Heart left ventricle (tissue), 16 donors: ENCODE measurements at regions not wholly inside any gene's neighbourhood (a gene's known extent, or its start where the extent isn't known, plus 50 kb on each side); places are given as distances from the start of the nearest gene placed in this dataset.

Experiments
- ATAC-seq, 4 donors: fragments of 200-7000 bp; cut with Tn5 transposase; one replicate each; pipeline ENCODE4 v1.9.1; 2020 to 2022; ENCODE audit warnings: moderate library complexity in 4 of 4, mild to moderate bottlenecking in 3 of 4, moderate number of reproducible peaks in 1 of 4
- DNase-seq, 5 donors: peaks; one replicate each; pipeline ENCODE4 v3.0.0-alpha.2; 2020
- H3K27ac ChIP-seq, 12 donors: fragments of 200-600 bp; sonication (generic) in 4 of 12; one replicate each; pipeline versions ENCODE4 v1.5.0 to v1.8.0; 2016 to 2022; ENCODE audit warnings: mild to moderate bottlenecking in 2 of 12
- H3K27me3 ChIP-seq, 9 donors: fragments of 200-600 bp; sonication (generic) in 2 of 9; one replicate each; pipeline versions ENCODE4 v1.5.1 to v1.8.0; 2016 to 2022; ENCODE audit warnings: mild to moderate bottlenecking in 3 of 9
- H3K36me3 ChIP-seq, 9 donors: fragments of 200-600 bp; sonication (generic) in 2 of 9; one replicate each; pipeline versions ENCODE4 v1.5.0 to v1.8.0; 2018 to 2022; ENCODE audit warnings: mild to moderate bottlenecking in 2 of 9
- H3K4me1 ChIP-seq, 12 donors: fragments of 200-600 bp; sonication (generic) in 4 of 12; one replicate each; pipeline versions ENCODE4 v1.5.0 to v1.8.0; 2016 to 2022; ENCODE audit warnings: mild to moderate bottlenecking in 3 of 12
- H3K4me3 ChIP-seq, 12 donors: fragments of 200-600 bp; sonication (generic) in 4 of 12; one replicate each; pipeline versions ENCODE4 v1.5.0 to v1.8.0; 2017 to 2022; ENCODE audit warnings: mild to moderate bottlenecking in 9 of 12, moderate library complexity in 4 of 12
- H3K9me3 ChIP-seq, 12 donors: fragments of 200-600 bp; sonication (generic) in 4 of 12; one replicate each; pipeline versions ENCODE4 v1.5.0 to v1.8.0; 2016 to 2022; ENCODE audit warnings: mild to moderate bottlenecking in 1 of 12
- CTCF ChIP-seq, 12 donors: fragments of 200-600 bp; sonication (generic) in 4 of 12; IDR thresholded peaks; one replicate each; pipeline versions ENCODE4 v1.5.0 to v1.8.0; 2018 to 2022; ENCODE audit warnings: antibody characterized with exemption in 12 of 12, mild to moderate bottlenecking in 5 of 12
- POLR2A ChIP-seq, 2 donors: fragments of 450-650 bp; IDR thresholded peaks; one replicate each; pipeline ENCODE4 v1.6.1; 2017; ENCODE audit warnings: antibody characterized with exemption in 2 of 2, mild to moderate bottlenecking in 2 of 2, moderate library complexity in 2 of 2
- WGBS, 4 donors: extraction: QIAGEN DNeasy Blood & Tissue Kit in 2 of 4; methylation state at CpG; one replicate each; pipeline versions ENCODE4 v1.1.5 to v1.1.7; 2013 to 2018; 5-methylcytosine and 5-hydroxymethylcytosine counted together
- intact Hi-C, 10 donors: fragments of 100-400 bp; cut with DNase I; formaldehyde crosslinking; loops; one replicate each; pipeline versions ENCODE4 v1.11.1 to v1.14.2; 2022
- donor health status: ischemic (EF 13 %, LVEDD 7.1; RV severe dilation, severe dysfunction).
- donor health status: healthy with polysubstance abuse.
- donor health status: DM: no; HTN: yes; CAD: no.
- donor health status: DM: no; HTN: no; CAD: no.
- donor health status: ischemic (EF 25% LVEDD 6.9; RV normal size, moderate dysfunction).
- donor health status: ischemic (EF 25% LVEDD 5.7; RV mildly dilated, moderate dysfunction).
- donor health status: healthy.
- donor health status: DM: yes; HTN: yes; CAD: no.
- donor health status: ischemic (EF 35%, LVEDD 5.7; RV mildly dilated, moderate dysfunction).
- donor health status: nonischemic (EF 11% LVEDD 7.7; RV severe dilation, severe dysfunction).
- donor health status: DM: yes; HTN: yes; CAD: no.
- donor health status: PGD.
- donor health status: ischemic (EF 29% LVEDD 5.4; RV normal size, mild dysfunction).
- donor health status: nonischemic (EF 23%, LVEDD 6.1; RV moderate dilation, normal function).

- 64 to 79% (median 76%) methylated on average over 2 of the region's 2 CpGs for WGBS, 4 donors
- Histone ChIP-seq H3K27me3 (no peaks in the 10 kb centered on the region), H3K4me3 (no peak overlapping the region), H3K36me3 (no peaks in the 10 kb centered on the region), H3K9me3 (no peaks in the 10 kb centered on the region), H3K4me1 (no peaks in the 10 kb centered on the region), H3K27ac (no peak overlapping the region)
- ATAC-seq: no peak
- TF ChIP-seq CTCF (IDR thresholded peaks at IDR 0.05) (no peak), POLR2A (IDR thresholded peaks at IDR 0.05) (no peak)
- no peak for DNase-seq
- intact Hi-C loops: loop anchor here in 1 of 10 donors (10.0 kb wide), 1 partner anchor 446 kb away; no protein-coding TSS in a partner anchor
These were observed 393.0 kb downstream of the LMO7 start for GRCh38 chr13:76029088-76029487.

- WGBS, 4 donors: 67 to 89% (median 84%) methylated on average over 2 of the region's 2 CpGs
- no peaks in the 10 kb centered on the region for H3K36me3 ChIP-seq
- ATAC-seq (no peak), DNase-seq (no peak)
- H3K4me1 ChIP-seq: no peaks in the 10 kb centered on the region
- no peak overlapping the region for H3K4me3 ChIP-seq
- intact Hi-C loops: loop anchor here in 1 of 10 donors (10.0 kb wide), 1 partner anchor 448 kb away; no protein-coding TSS in a partner anchor
- no peaks in the 10 kb centered on the region for H3K27me3 ChIP-seq
- no peak for TF ChIP-seq CTCF (IDR thresholded peaks at IDR 0.05)
- no peak for TF ChIP-seq POLR2A (IDR thresholded peaks at IDR 0.05)
- H3K9me3 ChIP-seq: no peaks in the 10 kb centered on the region
- H3K27ac ChIP-seq: no peak overlapping the region
These were observed 391.0 kb downstream of the LMO7 start for GRCh38 chr13:76027131-76027530.

GRCh38 chr13:76025392-76025791, 389.3 kb downstream of the LMO7 start:
- DNase-seq (no peak), ATAC-seq (no peak)
- Histone ChIP-seq H3K27ac (no peak overlapping the region), H3K4me1 (no peaks in the 10 kb centered on the region), H3K9me3 (no peaks in the 10 kb centered on the region), H3K27me3 (no peaks in the 10 kb centered on the region), H3K4me3 (no peak overlapping the region), H3K36me3 (no peaks in the 10 kb centered on the region)
- TF ChIP-seq POLR2A (IDR thresholded peaks at IDR 0.05) (no peak), CTCF (IDR thresholded peaks at IDR 0.05) (no peak)
- 91 to 94% (median 92%) methylated on average over 6 of the region's 6 CpGs for WGBS, 4 donors
- intact Hi-C loops: loop anchor here in 1 of 10 donors (10.0 kb wide), 1 partner anchor 449 kb away; no protein-coding TSS in a partner anchor

- WGBS, 4 donors: 63 to 92% (median 80%) methylated on average over 1 of the region's 1 CpG
- intact Hi-C loops: loop anchor here in 3 of 10 donors (5.0 to 10.0 kb wide), 3 partner anchors 132 to 451 kb away; no protein-coding TSS in a partner anchor
- no peak overlapping the region for H3K27ac ChIP-seq
- no peaks in the 10 kb centered on the region for H3K27me3 ChIP-seq
- H3K4me3 ChIP-seq: no peak overlapping the region
- no peaks in the 10 kb centered on the region for H3K4me1 ChIP-seq
- H3K36me3 ChIP-seq: no peaks in the 10 kb centered on the region
- DNase-seq (no peak), ATAC-seq (no peak)
- H3K9me3 ChIP-seq: no peaks in the 10 kb centered on the region
- TF ChIP-seq CTCF (IDR thresholded peaks at IDR 0.05) (no peak), POLR2A (IDR thresholded peaks at IDR 0.05) (no peak)
These were observed 388.0 kb downstream of the LMO7 start for GRCh38 chr13:76024151-76024550.
